ENCODE measurements at regions not wholly inside any gene's neighbourhood (a gene's known extent, or its start where the extent isn't known, plus 50 kb on each side); places are given as distances from the start of the nearest gene placed in this dataset.

- TF ChIP-seq CTCF (IDR thresholded peaks at IDR 0.05; ENCODE audit: low read length) (no peak), EZH2 (IDR thresholded peaks at IDR 0.05; ENCODE audit: borderline replicate concordance, low read length) (no peak)
These were observed 160.4 kb downstream of the KCNJ2 start for GRCh38 chr17:70329721-70330120.

Data from OCI-LY1 (cell line).